ENCODE measurements at regions not wholly inside any gene's neighbourhood (a gene's known extent, or its start where the extent isn't known, plus 50 kb on each side); places are given as distances from the start of the nearest gene placed in this dataset.

GRCh38 chr6:85364344-85364743, 85.5 kb upstream of the NT5E start:
- Histone ChIP-seq H3K27ac (ENCODE audit: low read length) (no peak overlapping the region), H3K27me3 (ENCODE audit: control insufficient read depth, insufficient read depth, low read length) (no peaks in the 10 kb centered on the region), H3K36me3 (ENCODE audit: control insufficient read depth, insufficient read depth, low read length) (no peaks in the 10 kb centered on the region), H3K4me1 (ENCODE audit: control insufficient read depth, insufficient read depth, low read length) (no peaks in the 10 kb centered on the region; the same call in none of the 2 replicates), H3K9me3 (ENCODE audit: control insufficient read depth, insufficient read depth, low read depth, low read length) (no peaks in the 10 kb centered on the region; the same call in 1 of the 2 replicates), H3K4me3 (ENCODE audit: low read depth in 2 of 2, low read length in 2 of 2) (no peak overlapping the region)
- in situ Hi-C loops (cut with HindIII; ENCODE audit: low pct_unique_long_range_greater_than_20kb, low sequenced_read_pairs) = no loop called here
- TF ChIP-seq CTCF (IDR thresholded peaks at IDR 0.05) (no peak), TCF7L2 (IDR thresholded peaks at IDR 0.05; ENCODE audit: low read depth, low read length) (no peak), REST (IDR thresholded peaks at IDR 0.05; ENCODE audit: insufficient read depth in 1 of 2, low read depth in 2 of 2, low read length in 1 of 2) (no peak), POLR2AphosphoS5 (IDR thresholded peaks at IDR 0.05; ENCODE audit: low read depth, low read length) (no peak), SIN3A (IDR thresholded peaks at IDR 0.05; ENCODE audit: borderline replicate concordance, insufficient read depth, low read depth, low read length) (no peak)
- ATAC-seq (no peak), DNase-seq (ENCODE audit: low read depth, low spot score) (no peak)
- CTCF ChIA-PET = no interaction called here
- POLR2A ChIA-PET = no interaction called here
- BruUV-seq (replicated peaks) = no TSS peak
- intact Hi-C loops (cut with micrococcal nuclease; ENCODE audit: unreplicated experiment) = no loop called here

- H3K4me3 ChIP-seq (ENCODE audit: low read depth in 2 of 2, low read length in 2 of 2) = no peak overlapping the region
- TF ChIP-seq REST (IDR thresholded peaks at IDR 0.05; ENCODE audit: insufficient read depth in 1 of 2, low read depth in 2 of 2, low read length in 1 of 2) = no peak
- no peaks in the 10 kb centered on the region for H3K27me3 ChIP-seq (ENCODE audit: control insufficient read depth, insufficient read depth, low read length)
- ChIA-PET CTCF (no interaction called here), POLR2A (no interaction called here)
- no peaks in the 10 kb centered on the region; the same call in 1 of the 2 replicates for H3K9me3 ChIP-seq (ENCODE audit: control insufficient read depth, insufficient read depth, low read depth, low read length)
- H3K36me3 ChIP-seq (ENCODE audit: control insufficient read depth, insufficient read depth, low read length) = no peaks in the 10 kb centered on the region
- H3K4me1 ChIP-seq (ENCODE audit: control insufficient read depth, insufficient read depth, low read length) = no peaks in the 10 kb centered on the region; the same call in none of the 2 replicates
- DNase-seq (ENCODE audit: low read depth, low spot score) (no peak), ATAC-seq (no peak)
- no TSS peak for BruUV-seq (replicated peaks)
- in situ Hi-C loops (cut with HindIII; ENCODE audit: low pct_unique_long_range_greater_than_20kb, low sequenced_read_pairs) (no loop called here), intact Hi-C loops (cut with micrococcal nuclease; ENCODE audit: unreplicated experiment) (no loop called here)
- no peak overlapping the region for H3K27ac ChIP-seq (ENCODE audit: low read length)
These were observed 86.0 kb upstream of the NT5E start for GRCh38 chr6:85363870-85364269.
